ENCODE measurements at regions not wholly inside any gene's neighbourhood (a gene's known extent, or its start where the extent isn't known, plus 50 kb on each side); places are given as distances from the start of the nearest gene placed in this dataset.
A peak's percentile ranks its signal among the peaks of the same experiment; 100 is the strongest.

DNA sequence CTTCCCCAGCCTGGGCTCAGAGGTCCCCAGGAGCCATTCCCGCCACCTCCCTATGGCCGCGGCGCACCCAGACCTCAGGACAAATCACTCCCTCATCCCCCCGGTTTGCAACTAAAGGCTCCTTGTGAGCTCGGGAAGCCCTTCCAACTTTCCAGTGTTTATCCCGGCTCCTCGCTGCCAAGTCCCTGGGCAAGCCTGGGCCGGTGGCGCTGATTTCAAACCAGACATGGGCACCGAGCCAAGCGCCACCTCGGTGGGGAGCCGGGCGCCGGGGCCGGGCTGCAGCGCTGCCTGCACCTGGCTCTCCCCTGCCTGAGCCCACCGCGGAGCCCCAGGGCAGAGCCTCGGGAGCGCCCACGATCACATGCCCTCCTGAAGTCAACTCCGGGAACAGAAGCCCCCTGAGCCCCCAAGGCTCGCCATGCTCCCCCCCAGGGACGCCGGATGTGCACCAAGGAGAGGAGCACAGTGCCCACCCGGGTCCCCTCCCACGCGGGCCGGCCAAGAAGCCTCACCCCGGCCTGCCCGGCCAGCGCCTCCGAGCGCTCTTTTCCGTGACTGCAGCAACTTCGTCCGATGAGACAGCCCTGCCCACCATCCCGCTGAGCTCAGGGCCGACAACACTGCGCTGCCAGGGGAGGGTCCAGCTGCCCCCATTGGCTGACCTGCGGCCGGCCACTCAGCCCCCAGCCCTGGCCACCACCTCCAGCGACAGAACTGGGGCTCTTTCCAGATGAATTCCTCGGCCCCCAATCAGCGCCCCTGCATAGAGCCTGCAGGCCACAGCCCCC is 50.0 kb downstream of the NCOR2 start:
- peak; percentile 76 to 96 for DNase-seq

DNA sequence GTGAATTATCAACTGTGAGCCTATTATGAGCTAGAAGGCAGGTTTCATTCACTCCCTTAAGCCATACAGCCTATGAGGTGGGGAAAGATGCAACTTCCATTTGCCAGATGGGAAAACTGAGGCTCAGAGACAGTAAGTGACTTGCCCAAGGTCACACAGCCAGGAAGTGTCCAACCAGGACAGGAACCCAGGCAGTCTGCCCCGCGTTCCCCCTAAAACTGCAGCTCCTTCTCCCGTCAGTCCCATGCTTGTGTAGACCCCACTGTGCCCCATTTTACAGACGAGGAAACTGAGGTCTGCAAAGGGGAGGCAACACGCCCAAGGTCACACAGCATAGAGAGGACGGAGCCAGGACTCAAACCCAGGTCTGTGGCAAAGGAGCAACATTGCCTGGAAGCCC is 50.6 kb downstream of the NCOR2 start:
- no peak for DNase-seq

DNA sequence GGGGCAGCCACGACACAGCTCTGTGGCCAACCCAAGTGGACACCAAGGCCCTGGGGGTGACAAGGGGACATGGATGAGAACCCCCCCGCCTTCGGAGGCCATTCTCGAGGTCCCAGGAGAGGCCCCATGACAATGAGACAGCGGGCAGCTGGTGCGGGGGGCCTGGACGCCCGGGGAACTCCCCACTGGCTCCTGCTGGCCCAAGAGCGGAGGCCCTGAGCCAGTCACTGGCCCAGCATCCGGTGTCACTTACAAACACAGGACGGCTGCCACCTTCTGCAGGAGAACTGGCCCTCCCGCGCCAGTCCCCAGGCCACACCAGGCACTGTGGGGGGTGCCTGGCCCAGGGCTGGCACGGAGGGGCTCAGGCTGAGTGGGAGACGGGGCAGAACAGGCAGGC is 51.4 kb downstream of the NCOR2 start:
- DNase-seq: no peak

DNA sequence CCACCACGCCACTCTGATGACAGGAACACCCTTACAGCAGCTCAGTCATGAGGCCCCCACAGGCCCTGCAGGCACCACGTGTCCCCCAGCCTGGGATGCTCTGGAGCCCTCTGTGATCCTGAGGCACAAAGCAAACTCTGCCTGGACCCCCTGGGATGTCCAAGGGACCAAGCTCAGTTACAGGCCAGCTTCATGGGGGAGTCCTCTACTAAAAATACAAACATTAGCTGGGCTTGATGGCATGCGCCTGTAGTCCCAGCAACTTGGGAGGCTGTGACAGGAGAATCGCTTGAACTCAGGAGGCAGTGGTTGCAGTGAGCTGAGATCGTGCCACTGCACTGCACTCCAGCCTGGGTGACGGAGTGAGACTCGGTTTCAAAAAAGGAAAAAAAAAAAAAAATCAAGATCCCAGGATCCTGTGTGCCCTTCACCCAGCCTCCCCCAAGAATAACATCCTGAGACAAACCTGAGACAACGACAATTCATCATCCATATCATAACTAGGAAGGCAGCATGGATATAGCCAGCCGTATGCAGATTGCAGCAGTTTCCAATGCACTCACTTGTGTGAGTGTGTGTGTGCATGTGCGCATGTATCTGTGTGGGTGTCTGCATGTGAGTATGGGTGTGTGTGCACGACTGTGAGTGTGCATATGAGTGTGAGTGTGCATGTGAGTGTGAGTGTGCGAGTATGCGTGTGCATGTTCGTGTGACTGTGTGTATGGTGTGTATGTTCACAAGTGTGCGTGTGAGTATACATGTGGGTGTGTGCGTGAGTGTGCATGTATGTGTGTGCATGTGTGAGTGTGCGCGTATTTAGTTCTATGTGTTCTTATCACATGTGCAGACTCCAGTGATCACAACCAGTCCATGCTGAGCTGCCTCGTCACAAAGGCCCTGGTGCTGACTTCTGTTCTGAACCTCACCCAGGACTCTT is 52.1 kb downstream of the NCOR2 start:
- DNase-seq: no peak

DNA sequence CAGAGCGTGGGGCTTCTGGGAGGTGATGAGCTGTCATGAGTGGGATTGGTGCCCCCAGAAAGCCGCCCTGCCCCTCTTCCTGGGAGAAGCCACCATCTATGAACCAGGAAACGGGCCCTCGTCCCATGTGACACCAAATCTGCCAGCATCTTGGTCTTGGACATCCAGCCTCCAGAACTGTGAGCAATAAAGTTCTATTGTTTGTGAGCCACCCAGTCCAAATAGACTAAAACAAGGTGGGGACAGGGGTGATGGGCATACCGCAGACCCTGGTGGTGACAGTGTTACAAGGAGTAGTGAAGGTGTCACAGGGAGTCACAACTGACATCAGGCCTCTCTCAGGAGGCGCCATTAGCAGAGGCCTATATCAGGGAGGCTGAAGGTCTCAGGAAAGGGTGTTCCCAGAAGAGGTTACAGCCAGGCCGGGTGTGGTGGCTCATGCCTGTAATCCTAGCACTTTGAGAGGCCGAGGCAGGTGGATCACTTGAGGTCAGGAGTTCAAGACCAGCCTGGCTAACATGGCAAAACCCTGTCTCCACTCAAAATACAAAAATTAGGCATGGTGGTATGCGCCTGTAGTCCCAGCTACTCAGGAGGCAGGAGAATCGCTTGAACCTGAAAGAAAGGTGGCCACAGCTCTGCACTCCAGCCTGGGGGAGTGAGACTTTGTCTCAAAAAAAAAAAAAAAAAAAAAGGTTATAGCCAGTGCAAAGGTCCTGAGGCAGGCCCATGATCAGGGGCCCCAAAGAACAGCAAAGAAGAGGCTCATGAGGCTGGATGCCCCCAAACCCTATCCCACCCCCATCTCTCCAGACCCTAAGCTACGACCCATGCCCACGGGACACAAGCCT is 53.0 kb downstream of the NCOR2 start:
- DNase-seq: no peak

DNA sequence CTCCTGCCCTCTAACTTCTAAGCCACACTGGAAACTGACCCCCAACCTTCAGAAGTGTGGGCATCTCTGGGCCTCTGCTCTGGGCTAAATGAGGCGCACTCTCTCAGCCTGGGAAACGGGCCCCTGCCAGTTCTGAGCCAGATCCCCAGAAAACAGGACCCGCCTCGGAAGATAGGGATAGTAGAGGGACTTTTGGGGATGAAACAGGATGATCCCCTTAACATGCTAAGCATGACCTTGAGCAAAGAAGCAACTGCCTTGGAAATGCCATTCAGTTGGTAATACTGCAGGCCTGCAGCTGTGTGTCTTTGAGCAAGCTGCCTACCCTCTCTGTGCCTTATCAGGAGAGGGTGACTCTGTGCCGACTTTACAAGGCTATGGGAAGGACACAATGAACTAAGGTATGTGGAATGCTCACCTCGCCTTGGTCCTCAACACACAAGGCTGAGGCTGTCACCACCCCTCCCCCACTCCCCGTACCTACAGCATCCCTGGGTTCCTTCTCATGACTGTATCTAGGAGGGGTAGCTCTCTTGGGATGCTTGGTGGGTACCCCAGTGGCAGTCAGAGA is 54.0 kb downstream of the NCOR2 start:
- DNase-seq: no peak

DNA sequence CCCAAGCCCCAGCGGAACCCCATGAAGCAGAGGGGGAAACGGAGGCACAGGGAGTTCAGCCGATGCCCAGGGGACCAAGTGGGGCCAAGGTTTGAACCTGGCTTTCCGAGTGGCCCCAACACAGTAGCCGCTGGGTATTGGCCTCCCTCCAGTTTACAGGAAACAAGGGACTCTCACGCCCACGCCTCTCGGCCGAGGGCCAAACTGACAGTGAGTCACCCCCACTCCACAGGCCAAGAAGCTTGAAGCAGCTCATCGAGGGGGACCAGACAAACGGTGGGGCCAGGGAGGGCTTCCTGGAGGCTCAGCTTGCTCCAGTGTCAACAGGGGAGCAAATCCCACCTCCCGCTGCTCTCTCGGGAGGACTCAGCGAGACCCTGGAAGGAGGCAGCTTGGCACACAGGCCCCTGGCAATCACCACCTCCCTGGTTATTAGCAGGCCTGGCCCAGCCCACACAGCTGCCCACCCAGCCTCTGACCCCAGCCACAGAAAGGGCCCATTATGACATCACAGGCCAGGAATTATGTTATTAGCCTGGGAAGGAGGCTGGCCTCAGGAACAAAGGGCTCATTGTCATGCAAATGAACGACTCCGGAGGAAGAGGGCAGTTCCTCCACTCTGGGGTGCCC is 54.6 kb downstream of the NCOR2 start:
- DNase-seq: peak; percentile 51 to 86

DNA sequence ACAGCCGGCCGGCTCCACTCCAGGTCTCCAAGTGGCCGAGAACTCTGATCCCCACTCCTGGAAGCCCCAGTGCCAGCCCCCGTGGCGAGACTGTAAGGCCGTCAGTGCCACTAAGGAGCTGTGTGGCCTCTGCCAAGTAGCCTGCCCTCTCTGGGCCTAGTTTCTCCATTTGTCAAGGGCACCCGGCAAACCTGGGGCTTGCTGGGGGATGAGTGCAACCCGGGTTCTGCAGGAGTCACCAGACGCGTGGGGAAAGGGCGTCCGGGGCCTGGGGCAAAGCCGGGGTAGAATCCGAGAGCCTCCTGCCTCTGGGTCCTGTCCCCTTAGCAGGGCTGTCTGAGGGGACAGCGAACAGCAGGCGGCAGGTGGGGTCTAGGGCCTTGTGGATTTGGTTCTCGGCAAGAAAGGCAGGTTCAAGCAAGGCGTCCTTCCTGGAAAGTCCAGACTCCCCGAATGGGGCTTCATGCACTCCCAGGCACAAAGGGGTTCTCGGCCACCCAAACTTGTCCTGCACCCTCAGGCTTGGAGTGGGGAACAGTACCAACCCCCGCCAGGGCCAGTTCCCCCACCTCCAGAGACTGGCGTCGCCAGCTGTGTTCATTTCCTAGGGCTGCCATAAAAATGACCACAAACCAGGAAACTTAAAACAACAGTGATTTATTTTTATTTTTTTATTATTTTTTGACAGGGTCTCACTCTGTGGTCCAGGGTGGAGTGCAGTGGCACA is 56.0 kb downstream of the NCOR2 start:
- no peak for DNase-seq

DNA sequence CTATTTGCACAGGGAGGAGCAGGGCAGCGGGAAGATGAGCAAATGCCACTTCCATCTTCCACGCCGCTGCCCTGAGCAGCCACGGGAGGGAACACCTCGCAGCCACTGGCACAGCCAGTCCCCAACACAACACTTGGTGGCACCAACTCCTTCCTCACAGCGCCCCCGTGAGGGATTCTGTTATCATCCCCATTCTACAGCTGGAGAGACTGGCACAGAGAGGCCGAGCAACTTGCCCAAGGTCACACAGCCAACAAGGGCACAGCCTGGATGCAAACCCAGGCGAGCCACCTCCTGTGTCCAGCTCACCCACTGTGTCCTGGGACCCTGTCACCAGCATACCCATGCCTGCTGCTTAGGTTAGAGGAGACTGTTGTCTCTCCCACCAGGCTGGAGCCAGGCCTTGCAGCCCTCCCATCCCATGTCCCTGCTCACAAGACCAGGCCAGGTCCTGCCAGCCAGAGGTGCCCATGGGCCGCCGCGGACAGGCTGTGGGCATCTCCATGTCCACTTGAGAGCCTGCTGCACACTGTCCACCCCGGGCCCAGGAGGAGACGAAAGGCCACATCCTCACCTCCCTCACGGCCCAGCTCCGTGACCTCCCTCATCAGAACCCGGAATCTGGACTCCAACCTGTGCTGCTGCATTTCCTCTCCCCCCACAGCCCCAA is 57.0 kb downstream of the NCOR2 start:
- peak in 1 of 2 experiments; percentile 46 for DNase-seq

DNA sequence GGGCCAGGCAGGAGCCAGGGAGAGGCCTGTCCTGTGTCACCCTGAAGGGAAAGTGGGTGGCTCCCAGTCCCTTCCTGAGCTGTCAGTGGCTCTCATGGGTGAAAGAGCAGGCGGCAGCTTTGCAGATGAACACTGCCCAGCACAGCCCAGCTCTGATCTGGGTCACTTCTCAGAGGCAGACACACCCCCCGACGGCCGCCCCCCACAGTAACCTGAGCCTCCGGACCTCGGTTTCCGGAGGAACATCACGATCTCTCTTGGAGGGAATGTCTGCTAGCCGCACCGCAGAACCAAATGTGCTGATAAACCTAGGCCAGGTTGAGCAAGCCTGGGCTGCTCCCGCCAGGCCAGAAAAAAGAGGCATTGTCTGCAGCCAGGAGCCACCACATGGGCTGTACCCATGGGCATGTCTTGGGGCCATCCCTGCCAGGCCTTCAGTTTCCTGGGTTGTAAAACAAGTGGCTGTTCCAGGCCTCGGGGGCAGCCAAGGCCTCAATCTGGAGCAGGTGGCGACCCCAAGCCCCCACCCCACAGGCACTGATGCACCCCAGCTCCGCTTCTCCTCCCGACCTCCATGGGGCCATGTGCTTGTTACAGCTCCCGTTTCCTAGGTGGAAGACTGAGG is 57.6 kb downstream of the NCOR2 start:
- DNase-seq: peak in 1 of 2 experiments; percentile 46

DNA sequence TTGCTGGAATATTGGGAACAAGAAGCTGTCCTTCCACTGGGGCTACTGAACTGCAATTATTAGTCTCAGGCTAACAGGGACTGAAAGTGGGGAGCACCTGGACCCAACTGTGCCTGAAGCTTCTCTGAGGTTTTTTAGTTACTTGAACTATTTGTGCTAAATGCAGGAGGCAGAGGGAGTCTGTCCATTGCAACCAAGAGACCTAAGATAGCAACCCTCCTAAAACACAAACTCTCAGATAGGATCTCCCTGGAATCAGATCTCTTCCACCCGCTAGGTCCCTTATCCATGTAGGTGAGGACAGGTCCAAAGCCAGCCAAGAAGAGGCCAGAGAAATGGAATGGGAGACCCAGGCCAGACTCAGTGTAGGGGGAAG is 58.1 kb downstream of the NCOR2 start:
- DNase-seq: no peak

DNA sequence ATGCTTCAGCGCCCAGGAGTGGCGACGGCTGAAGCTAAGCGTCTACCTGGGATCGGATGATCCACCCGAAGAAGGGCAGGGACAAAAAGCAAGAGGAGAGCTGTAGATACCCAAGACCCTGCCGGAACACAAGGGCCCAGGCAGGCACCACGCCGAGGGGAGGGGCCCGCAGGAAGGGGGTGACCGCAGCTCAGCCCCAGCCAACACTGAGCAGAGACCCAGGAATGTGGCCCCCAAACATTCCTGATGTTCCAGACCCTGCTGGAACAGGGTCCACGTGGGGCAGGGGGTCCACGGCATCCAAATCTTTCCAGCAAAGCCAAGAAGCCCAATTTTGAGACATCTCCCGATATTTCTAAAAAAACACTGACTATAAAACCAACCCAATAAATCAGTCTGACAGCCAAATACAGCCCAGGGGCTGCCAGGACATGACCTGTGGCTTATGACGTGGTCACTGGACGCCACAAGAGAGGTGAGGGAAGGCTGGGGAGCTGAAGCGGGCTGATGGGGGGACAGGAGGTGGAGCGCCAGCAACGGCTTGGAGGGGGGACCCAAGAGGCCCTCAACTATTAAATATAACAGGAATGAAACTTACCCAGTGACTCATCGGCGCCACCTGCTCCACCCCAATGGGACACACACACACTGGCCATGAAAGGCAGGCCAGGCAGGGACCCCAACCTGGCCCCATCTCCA is 58.9 kb downstream of the NCOR2 start:
- DNase-seq: no peak

DNA sequence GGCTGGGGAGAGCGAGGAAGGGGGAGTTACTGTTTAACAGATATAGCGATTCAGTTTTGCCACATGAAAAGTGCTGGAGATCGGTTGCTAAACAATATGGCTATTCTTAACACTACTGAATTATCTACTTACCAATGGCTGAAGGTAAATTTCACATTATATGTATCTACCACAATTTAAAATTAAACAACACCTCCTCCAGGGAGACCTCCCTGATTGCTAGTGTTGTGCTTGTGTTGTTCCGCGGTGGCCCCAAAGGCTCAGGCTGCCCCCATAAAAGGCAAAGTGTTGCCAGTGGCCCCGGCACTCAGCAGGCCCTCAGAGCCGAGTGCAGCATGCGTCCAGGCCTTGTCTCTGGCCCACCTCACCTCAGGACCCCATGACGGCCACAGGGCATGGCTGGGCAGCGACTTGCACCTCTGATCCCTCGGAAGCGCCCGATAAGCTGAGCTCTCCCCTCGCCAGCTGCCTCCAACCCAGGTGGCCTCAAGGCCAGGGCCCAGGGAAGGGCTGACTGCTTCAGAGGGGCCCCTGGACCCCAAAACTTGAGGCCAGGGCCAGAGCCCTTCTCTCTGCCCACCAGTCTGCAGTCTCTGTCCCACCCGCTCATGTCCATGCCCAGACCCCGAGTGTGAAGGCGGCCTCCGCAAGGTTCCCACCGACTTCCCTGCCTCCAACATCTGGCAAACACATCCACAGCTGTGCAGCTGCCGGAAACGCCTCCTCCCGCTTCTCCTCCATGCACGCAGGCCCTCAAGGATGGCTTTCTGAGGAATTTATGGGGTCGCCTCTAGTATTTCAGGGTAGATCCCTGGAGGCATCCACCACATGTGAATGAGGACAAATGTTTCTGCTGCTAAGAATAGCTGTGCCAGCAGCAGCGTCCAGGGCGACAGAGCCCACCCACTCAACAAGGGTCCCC is 60.0 kb downstream of the NCOR2 start:
- DNase-seq: no peak

DNA sequence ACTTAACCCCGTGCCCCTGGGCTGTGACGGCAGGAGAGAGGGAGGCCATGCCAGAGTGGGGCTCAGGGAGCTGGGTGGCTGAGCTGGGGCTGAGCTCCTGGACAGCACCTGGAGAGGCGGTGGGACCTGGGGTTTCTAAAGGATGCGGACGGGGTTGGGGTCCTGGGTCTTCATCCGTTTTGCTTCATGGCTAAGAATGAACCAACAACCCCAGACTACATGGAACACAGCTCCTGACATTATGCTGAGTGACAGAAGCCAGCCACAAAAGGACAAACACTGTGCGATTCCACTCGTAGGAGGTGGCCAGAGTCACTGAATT is 60.6 kb downstream of the NCOR2 start:
- DNase-seq: no peak

DNA sequence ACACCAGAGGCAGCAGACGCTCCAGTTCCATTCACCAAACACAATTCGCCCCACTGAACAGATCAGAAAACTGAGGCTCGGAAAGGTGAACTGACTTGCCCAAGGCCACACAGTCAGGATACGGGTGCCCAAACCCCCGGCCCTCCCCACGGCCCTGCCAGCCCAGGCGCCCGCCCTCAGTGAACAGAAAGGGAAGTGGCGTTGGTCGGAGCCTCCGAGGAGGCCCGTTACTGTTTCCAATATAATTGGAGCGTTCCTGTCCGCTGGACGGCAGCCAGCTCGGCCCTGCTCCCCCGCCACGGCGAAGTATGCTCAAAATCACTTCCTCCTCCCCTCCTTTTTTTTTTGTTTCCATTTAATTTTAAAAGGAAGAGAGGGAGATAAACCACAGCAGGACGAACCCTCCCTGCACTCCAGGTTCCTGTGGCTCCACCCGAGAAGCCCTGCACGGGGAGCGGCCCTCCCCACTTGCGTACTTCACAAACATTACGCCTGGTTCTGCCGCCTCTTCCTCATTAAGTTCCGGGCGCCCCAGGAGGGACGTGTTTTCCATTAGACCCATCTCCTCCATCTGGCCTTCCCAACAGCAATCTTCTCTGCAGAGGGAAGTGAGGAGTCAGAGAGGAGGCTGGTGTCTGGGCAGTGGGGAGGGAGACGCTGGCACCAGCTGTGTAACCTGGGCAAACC is 61.1 kb downstream of the NCOR2 start:
- DNase-seq: peak; percentile 62 to 74

DNA sequence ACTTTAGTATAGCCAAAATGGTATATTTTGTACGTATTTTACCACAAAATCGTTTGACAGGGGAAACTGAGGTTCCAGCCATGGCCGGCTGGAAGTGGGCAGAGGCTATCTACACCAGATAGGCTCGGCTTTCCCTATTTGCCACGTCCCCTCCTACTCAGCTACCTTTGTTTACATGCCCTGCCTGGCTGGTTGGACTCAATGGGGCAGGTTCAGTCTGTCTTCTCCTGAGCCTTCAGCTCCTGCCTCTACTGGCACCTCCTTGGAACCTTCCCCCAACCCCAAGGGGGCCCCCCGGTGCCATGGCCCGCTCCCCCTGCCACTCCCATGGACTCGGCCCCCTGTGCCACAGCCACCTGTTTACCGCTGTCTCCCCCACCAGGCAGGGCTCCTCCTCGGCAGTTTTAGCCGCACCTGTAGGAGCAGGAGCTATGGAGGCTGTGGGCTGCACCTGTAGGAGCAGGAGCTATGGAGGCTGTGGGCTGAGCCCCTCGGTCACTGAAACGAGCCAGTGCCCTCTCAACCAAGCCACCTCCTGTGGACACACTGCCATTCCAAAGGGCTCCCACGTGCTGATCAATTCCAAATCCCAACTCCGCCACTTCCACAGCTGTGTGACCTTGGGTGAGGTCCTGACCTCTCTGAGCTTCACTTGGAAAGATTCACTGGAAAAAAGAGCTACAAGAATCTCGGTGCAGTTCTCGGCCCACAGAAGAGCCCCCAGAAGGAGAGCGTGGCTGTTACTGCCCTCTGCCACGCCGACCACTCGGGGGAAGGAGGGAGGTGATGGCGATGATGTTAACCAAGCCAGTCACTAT is 62.2 kb downstream of the NCOR2 start:
- no peak for DNase-seq

DNA sequence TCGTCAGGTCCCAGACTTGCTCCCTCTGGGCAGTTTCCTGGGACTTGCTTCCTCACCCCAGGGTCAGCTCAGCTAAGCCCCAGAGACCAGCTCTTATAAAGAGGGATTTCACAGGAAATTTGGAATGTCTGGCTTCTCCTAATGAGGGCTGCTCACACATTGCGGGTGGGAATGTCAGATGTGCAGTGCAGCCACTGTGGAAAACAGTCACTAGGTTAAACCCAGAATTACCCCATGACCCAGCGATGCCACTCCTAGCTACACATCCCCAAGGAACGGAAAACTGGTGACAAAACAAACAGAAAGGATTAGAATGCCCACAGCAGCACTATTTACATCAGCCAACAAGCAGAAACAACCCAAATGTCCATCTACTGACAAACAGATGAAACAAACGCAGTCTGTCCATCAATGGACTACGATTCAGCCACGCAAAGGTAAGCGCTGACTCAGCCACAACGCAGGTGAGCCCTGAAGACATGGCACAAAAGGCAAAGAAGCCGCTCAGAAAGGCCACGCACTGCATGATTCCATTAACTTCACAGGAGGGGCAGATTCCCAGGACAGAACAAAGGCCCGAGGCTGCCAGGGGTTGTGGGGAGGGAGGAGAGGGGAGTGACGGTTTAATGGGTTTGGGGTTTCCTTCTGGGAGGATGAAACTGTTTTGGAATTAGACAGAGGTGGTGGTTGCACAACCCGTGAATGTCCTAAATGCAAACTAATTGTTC is 63.0 kb downstream of the NCOR2 start:
- no peak for DNase-seq
